ENCODE measurements at regions not wholly inside any gene's neighbourhood (a gene's known extent, or its start where the extent isn't known, plus 50 kb on each side); places are given as distances from the start of the nearest gene placed in this dataset.

DNA sequence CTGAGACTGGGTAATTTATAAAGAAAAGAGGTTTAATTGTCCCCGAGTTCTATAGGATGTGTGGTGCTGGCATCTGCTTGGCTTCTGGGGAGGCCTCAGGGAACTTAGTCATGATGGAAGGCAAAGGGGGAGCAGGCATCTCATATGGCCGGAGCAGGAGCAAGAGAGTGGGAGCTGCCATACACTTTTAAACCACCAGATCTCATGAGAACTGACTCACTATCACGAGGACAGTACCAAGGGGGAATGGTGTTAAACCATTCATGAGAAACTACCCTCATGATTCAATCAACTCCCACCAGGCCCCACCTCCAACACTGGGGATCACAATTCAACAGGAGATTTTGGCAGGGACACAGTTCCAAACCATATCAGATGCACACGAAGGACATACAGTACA is 199.9 kb upstream of the DPP6 start:
- no peak for TF ChIP-seq CTCF (IDR thresholded peaks at IDR 0.05)
- no peak for TF ChIP-seq CBFB (CRISPR knock-in tag; IDR thresholded peaks at IDR 0.05; ENCODE audit: low read depth)
- TF ChIP-seq ZNF138 (CRISPR knock-in tag; conservative IDR thresholded peaks at IDR 0.05) = no peak
- TF ChIP-seq, protein P1, sequence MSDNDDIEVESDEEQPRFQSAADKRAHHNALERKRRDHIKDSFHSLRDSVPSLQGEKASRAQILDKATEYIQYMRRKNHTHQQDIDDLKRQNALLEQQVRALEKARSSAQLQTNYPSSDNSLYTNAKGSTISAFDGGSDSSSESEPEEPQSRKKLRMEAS (CRISPR knock-in tag; IDR thresholded peaks at IDR 0.05) = no peak
- no peak for TF ChIP-seq ZNF121 (CRISPR knock-in tag; IDR thresholded peaks at IDR 0.05)
- no peak for TF ChIP-seq ZBTB21 (CRISPR knock-in tag; IDR thresholded peaks at IDR 0.05; ENCODE audit: borderline replicate concordance)
- no peak for TF ChIP-seq TP53 (CRISPR knock-in tag; IDR thresholded peaks at IDR 0.05)
- TF ChIP-seq CREM (CRISPR knock-in tag; IDR thresholded peaks at IDR 0.05) = no peak
- TF ChIP-seq JUN (CRISPR knock-in tag; IDR thresholded peaks at IDR 0.05) = no peak
- no peak for TF ChIP-seq KAT7 (CRISPR knock-in tag; IDR thresholded peaks at IDR 0.05; ENCODE audit: borderline replicate concordance)
- TF ChIP-seq, protein P2, sequence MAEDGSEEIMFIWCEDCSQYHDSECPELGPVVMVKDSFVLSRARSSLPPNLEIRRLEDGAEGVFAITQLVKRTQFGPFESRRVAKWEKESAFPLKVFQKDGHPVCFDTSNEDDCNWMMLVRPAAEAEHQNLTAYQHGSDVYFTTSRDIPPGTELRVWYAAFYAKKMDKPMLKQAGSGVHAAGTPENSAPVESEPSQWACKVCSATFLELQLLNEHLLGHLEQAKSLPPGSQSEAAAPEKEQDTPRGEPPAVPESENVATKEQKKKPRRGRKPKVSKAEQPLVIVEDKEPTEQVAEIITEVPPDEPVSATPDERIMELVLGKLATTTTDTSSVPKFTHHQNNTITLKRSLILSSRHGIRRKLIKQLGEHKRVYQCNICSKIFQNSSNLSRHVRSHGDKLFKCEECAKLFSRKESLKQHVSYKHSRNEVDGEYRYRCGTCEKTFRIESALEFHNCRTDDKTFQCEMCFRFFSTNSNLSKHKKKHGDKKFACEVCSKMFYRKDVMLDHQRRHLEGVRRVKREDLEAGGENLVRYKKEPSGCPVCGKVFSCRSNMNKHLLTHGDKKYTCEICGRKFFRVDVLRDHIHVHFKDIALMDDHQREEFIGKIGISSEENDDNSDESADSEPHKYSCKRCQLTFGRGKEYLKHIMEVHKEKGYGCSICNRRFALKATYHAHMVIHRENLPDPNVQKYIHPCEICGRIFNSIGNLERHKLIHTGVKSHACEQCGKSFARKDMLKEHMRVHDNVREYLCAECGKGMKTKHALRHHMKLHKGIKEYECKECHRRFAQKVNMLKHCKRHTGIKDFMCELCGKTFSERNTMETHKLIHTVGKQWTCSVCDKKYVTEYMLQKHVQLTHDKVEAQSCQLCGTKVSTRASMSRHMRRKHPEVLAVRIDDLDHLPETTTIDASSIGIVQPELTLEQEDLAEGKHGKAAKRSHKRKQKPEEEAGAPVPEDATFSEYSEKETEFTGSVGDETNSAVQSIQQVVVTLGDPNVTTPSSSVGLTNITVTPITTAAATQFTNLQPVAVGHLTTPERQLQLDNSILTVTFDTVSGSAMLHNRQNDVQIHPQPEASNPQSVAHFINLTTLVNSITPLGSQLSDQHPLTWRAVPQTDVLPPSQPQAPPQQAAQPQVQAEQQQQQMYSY (CRISPR knock-in tag; IDR thresholded peaks at IDR 0.05) = no peak
- no peak for TF ChIP-seq GRHL2 (CRISPR knock-in tag; IDR thresholded peaks at IDR 0.05; ENCODE audit: insufficient replicate concordance, severe bottlenecking)
- TF ChIP-seq, protein P3, sequence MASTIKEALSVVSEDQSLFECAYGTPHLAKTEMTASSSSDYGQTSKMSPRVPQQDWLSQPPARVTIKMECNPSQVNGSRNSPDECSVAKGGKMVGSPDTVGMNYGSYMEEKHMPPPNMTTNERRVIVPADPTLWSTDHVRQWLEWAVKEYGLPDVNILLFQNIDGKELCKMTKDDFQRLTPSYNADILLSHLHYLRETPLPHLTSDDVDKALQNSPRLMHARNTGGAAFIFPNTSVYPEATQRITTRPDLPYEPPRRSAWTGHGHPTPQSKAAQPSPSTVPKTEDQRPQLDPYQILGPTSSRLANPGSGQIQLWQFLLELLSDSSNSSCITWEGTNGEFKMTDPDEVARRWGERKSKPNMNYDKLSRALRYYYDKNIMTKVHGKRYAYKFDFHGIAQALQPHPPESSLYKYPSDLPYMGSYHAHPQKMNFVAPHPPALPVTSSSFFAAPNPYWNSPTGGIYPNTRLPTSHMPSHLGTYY (CRISPR knock-in tag; IDR thresholded peaks at IDR 0.05) = no peak

Data from WTC11 (cell line).